ENCODE measurements at regions not wholly inside any gene's neighbourhood (a gene's known extent, or its start where the extent isn't known, plus 50 kb on each side); places are given as distances from the start of the nearest gene placed in this dataset.

- TF ChIP-seq CTCF (IDR thresholded peaks at IDR 0.05; ENCODE audit: low read length) = no peak
- TF ChIP-seq EZH2phosphoT487 (IDR thresholded peaks at IDR 0.05; ENCODE audit: low read length) = no peak
- no peak for TF ChIP-seq EZH2 (optimal IDR thresholded peaks at IDR 0.05; ENCODE audit: low read depth, low read length)
These were observed 963.3 kb downstream of the TRAM1L1 start for GRCh38 chr4:116122124-116122523.

All from MM.1S (cell line).